ENCODE measurements at regions not wholly inside any gene's neighbourhood (a gene's known extent, or its start where the extent isn't known, plus 50 kb on each side); places are given as distances from the start of the nearest gene placed in this dataset.
"Not testable (repeated sequence)": the region's sequence is repeated elsewhere in the genome, so short reads cannot be mapped to it uniquely, and the experiment has no call there.

DNA sequence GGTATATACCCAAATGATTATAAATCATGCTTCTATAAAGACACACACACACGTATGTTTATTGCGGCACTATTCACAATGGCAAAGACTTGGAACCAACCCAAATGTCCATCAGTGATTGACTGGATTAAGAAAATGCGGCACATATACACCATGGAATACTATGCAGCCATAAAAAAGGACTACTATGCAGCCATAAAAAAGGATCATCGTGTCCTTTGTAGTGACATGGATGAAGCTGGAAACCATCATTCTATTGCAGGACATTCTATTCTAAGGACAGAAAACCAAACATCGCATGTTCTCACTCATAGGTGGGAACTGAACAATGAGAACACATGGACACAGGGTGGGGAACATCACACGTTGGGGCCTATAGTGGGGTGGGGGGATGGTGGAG is 77.8 kb upstream of the THRB start:
- TF ChIP-seq, protein P1, sequence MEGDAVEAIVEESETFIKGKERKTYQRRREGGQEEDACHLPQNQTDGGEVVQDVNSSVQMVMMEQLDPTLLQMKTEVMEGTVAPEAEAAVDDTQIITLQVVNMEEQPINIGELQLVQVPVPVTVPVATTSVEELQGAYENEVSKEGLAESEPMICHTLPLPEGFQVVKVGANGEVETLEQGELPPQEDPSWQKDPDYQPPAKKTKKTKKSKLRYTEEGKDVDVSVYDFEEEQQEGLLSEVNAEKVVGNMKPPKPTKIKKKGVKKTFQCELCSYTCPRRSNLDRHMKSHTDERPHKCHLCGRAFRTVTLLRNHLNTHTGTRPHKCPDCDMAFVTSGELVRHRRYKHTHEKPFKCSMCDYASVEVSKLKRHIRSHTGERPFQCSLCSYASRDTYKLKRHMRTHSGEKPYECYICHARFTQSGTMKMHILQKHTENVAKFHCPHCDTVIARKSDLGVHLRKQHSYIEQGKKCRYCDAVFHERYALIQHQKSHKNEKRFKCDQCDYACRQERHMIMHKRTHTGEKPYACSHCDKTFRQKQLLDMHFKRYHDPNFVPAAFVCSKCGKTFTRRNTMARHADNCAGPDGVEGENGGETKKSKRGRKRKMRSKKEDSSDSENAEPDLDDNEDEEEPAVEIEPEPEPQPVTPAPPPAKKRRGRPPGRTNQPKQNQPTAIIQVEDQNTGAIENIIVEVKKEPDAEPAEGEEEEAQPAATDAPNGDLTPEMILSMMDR (conservative IDR thresholded peaks at IDR 0.05 in 1 of 2, IDR thresholded peaks at IDR 0.05 in 1 of 2; ENCODE audit: extremely low read depth in 1 of 2, insufficient read depth in 1 of 2, low read depth in 1 of 2, low read length in 2 of 2), result not testable (repeated sequence)
- TF ChIP-seq EZH2 (IDR thresholded peaks at IDR 0.05; ENCODE audit: borderline replicate concordance, low read length), result not testable (repeated sequence)

Data from mammary epithelial cell (primary cell).